HG03439 (cell line): ENCODE measurements at regions not wholly inside any gene's neighbourhood (a gene's known extent, or its start where the extent isn't known, plus 50 kb on each side); places are given as distances from the start of the nearest gene placed in this dataset.
"Not testable (repeated sequence)": the region's sequence is repeated elsewhere in the genome, so short reads cannot be mapped to it uniquely, and the experiment has no call there.

ENCODE experiments used
- ATAC-seq: cut with Tn5 transposase; IDR thresholded peaks from one replicate; pipeline ENCODE4 v1.9.1; 2021; ENCODE audit warnings: mild to moderate bottlenecking, moderate library complexity; ENCODE audit not compliant: unreplicated experiment

DNA sequence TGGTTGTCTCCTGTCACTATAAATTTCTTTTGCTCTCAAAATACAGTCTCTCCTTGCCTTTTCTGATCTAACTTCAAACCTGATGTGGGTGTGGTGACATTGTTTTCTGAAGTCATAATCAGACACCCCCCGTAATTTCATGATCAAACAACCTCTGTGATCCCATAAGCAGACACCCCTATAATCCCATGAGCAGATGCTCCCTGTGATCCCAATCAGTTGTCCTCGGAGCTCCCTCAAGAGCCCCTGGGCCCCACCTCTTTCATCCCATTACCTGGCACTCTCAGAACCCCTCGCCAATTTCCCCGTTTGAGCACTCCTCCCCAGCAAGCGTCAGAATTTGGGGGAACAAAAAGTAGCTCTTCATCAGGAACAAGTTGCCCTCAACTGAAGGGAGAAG lies 246.3 kb upstream of the FZD8 start:
- ATAC-seq: no peak

- ATAC-seq: no peak
Observed at GRCh38 chr10:35887685-35888084, 245.6 kb upstream of the FZD8 start.

GRCh38 chr10:35885076-35885475 lies 243.0 kb upstream of the FZD8 start:
- ATAC-seq: no peak

DNA sequence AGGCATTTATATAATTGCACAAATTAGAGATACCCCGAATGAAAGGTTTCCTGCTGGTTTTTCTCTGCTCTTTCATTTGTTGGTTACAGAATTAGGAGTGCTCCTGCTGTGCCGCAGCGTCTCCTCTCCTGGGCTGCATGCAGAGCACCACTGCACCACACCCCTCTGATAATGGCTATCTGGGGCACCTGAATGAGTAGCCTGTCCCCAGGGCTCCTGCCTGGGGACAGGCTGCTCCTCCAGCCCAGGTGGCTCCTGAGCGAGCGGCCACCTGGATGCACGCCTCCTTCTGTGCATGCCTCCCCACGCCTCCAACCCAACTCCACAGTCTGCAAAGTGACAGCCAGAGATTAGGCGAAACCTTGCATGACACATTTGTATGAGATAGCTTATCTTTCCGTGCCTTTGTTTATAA lies 242.6 kb upstream of the FZD8 start:
- ATAC-seq: no peak

DNA sequence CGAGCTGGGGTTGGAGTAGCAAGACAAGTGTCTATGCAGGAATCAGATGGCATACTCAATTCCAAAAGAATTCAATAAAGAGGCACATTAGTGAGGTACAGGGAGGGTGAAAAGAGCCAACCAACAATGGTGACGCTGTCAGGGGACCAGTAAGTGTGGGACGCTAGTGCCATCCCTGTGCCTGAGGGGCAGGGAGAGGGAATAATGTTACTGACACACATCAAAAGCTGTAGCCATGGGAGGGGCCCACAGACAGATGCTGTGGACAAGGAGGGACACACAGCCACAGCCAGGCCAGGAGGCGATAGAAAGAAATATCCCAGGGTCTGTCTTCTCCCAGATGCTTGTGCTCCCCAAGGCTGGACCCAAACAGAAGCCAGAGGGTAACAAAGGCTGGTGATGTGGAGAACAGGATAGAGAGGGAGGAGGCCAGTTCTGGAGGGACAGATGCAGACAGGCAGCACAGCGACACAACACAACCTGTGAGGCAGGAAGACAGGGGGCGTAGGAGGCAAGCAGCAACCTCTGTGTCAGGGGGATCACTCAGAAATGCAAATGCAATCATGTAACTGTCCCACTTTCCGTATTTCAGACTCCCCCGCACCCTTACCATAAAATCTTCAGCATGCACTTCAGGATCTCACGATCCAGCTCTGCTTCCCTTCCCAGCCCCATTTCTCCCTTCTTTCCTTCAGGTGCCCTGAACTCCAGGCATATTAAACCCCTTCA lies 240.5 kb upstream of the FZD8 start:
- no peak for ATAC-seq

DNA sequence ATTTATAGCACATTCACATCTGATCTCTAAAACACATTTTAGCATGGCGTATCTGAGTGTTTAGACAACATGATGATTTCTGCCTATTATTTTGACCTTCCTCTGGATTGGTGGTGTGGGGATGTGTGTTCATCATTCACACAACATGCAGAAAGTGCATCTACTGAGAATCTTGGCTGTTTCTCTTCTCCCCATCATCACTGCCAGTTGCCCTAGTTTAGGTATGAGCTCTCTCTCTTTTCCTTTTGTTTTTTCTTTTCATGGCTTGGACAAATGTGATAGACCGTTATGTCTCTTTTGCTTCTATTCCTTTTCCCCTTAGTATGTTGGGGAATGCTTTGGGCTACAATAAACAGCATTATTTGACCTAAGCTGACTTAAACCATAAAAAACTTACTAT lies 239.2 kb upstream of the FZD8 start:
- no peak for ATAC-seq

DNA sequence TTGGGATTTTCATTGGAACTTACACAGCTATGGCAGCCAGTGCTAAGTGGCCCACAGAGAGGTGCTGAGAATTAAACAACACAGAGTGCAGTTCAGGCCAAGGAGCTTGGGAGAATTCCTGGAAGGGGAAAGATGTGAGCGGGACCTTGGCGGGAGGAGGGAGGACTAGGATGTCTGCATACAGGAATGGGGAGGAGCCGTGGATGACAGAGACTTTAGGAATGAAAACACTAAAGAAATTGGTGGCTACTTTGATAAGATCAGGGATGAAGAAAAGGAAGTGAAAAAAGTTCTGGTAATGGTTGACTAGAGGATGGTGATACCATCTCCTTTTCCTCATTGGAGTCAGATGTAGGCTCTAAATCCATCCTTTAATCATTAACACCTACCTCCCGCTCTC lies 234.2 kb upstream of the FZD8 start:
- ATAC-seq: no peak

DNA sequence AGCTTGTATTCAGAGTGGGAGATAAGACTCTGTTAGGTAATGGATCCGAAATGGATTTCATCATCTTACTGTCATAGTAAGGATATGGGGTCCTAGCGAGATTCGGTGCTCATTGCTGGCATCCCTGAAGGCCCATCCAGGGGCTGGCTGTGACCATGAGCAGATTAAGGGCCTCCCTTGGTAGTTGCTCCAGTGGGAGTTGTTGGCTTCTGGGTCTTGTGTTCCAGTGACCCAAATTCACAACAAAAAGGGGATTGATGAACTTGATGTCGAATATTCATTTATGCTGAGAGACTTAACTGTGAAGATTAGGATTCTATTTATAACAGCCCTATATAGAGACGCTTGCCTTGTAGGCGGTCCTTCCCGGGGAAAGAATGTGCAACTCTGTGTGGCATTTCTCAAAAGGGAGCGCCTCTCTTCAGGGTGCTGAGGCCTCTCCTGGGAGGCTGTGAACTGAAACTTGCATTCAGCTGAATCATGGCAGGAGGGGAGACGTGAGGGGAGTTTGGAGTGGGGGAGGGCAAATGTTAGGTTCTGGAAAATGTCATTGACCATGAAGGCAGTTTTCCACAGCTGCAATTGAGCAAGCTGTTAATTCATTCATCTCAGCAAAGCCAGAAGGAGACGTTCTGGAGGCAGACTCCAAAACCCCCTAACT lies 233.1 kb upstream of the FZD8 start:
- no peak for ATAC-seq

DNA sequence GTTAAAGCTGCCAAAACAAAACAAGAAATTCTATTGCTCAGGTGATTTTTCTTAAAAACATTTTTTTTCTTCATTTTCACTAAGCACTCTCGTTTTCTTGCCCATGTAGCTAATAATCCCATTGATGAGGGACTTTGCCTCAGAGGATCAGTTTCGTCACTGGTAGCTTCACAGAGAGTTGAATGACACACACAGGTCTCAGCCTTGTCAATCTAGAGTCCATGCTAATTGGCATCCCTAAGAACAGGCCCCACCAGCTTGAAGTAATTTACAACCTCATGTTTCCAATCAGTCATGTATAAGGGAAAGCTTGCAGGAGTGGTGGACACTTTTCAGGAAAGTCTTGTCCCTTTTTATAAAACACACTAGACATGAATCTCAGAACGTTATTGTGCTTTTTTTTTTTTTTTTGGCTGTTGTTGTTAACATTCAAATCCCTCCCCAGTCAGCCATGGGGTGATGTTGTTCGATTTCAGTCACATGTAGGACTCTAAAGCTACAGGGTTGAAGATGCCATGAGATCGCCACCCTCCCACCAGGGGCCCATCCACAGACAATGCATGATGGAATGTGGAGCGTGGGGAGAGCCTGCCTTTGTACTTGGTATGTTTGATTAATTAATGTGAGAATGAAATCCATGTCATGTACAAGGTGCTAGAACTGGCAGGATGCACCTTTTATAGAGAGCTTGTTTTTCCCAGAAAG lies 232.4 kb upstream of the FZD8 start:
- no peak for ATAC-seq

DNA sequence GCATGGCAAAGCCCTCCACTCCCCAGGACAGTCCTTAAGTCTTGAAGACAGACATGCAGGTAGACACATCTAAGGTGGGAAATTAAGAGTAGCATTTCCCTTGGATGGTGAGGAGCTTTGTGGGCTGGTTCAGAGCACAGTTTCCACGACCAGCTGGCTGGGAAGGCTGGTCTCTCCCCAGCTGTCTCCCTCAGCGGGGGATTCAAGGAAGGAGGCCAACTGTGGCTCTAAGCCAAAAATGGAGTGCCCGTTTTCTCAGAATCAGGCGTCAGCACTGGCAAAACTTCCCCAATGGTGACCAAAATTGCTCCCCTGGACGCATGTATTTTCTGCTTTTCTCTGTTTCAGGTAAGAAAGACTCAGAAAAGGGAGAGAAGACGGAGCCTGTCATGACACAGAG lies 230.6 kb upstream of the FZD8 start:
- no peak for ATAC-seq

DNA sequence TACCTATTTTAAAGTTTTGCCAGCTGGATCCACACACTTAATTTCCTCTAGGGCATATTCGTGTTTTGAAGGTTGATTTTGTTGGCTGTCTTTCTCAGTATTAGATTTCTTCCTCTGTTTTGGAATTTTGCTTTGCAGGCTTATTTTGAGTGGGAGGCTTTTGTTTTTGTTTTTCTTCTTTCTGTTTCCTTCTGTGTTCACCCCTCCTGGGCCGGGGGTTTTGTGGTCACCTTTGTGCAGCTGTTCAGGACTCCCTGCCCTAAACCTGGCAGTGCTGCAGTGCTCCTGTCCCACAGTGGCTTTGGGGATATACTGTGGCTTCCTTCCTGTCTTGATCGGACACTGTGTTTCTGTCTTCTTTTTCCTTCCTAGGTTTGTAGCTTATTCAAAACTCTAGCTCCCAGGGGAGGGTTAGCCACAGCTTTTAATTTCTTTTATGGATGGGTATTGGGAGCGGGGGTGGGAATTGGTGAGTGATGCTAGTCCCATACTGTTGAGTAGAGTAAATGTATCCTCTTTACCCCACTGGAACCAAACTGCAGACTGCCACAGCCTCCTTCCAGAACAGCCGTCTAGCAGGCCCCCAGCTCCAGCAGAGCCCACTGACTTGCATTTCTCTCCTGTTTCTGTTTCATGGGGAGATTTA lies 228.7 kb upstream of the FZD8 start:
- no peak for ATAC-seq

DNA sequence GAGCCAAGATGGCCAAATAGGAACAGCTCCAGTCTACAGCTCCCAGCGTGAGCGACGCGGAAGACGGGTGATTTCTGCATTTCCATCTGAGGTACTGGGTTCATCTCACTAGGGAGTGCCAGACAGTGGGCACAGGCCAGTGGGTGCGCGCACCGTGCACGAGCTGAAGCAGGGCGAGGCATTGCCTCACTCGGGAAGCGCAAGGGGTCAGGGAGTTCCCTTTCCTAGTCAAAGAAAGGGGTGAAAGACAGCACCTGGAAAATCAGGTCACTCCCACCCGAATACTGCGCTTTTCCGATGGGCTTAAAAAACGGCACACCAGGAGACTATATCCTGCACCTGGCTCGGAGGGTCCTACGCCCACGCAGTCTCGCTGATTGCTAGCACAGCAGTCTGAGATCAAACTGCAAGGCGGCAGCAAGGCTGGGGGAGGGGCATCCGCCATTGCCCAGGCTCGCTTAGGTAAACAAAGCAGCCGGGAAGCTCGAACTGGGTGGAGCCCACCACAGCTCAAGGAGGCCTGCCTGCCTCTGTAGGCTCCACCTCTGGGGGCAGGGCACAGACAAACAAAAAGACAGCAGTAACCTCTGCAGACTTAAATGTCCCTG lies 216.7 kb upstream of the FZD8 start:
- ATAC-seq: not testable (repeated sequence)

GRCh38 chr10:35857860-35858259 lies 215.8 kb upstream of the FZD8 start:
- ATAC-seq: no peak

GRCh38 chr10:35855155-35855947 lies 213.3 kb upstream of the FZD8 start:
- ATAC-seq: no peak

DNA sequence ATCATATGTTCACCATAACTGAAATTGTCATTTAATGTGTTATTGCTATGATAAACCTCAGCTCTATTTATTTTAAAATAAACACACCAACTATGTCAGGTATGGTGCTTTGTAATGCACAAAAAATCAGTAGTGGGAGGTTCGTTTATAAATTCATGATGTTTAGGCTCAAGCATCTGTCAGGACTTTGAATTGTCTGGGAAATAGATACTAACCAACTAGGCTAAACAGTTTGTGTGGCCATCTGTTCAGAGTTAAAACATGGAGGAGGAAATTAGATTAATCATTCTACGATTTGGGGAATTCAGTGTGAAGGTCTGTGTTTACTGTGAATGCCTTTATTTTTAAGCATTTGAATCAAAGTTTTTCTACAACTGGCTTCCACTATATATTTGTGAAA lies 212.6 kb upstream of the FZD8 start:
- ATAC-seq: no peak

- no peak for ATAC-seq
Observed at GRCh38 chr10:35852721-35853120, 210.6 kb upstream of the FZD8 start.

DNA sequence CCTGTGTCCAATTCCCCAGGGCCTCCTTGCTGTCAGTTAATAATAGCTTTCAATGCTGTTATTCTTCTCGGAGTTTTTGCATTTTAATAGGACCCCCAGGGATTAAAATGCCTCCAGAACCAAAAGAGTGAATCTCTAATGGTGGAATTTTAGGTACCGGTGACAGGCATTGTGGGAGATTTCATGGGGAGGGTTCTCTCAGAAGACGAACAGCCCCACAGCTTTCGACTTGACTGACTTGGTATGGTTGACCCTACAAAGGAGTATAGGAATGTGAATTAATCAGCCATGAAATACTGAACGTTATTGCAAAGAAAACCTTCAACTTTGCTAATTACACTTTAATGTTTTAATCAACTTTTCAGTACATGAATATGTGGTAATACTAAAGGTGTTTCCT lies 206.3 kb upstream of the FZD8 start:
- ATAC-seq: no peak

GRCh38 chr10:35844686-35845085 lies 202.6 kb upstream of the FZD8 start:
- no peak for ATAC-seq

DNA sequence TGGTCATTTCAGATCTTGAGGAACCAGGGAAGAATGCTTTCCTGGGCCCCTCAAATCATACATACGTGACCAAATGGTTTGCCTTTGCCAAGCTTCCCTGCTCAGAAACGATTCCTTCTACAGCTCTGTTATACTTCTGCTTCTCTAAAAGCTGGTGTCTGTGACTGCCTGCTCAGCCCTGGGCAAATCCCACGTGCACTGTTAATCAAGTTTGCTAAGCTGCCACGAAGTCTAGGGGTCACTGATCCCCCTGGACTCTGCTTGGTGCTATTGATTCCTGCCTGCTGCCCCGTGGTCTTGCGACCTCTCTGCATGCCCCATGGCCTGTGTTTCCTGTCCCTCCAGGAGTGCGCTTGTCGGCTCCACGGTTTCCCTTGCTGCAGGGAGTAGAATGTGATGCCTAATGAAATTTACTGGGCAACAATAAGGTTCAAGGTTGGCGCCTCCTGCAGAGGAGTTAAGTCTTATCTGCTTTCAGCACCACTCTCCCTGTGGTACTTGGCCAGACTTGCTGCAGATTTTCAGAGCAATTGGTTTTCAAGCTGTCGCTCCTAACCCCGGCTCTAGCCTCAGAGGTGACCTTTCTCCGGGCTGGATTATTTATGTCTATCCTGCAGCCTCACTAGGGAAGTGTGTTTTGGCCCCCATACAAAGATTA lies 201.6 kb upstream of the FZD8 start:
- no peak for ATAC-seq

DNA sequence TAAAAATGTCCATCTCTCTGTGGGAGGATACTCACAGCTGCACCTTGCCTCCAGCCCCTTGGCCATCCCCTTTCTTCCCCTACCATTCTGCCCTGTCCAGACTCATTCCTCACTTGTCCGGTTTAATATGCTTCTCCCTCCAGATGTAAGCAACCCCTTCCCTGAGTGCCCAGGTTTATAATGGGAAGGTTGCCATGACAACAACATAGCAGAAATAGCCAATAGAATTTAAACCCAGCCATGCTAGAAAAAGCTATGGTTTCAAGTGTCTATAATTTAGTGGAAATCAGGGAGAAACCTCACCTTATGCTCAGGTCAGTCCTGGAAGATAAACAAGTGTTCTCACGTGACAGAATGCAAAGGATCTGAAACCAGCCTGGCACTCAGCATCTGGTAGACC lies 196.0 kb upstream of the FZD8 start:
- no peak for ATAC-seq
